ENCODE measurements at regions not wholly inside any gene's neighbourhood (a gene's known extent, or its start where the extent isn't known, plus 50 kb on each side); places are given as distances from the start of the nearest gene placed in this dataset.

GRCh38 chr9:596703-597102 lies 244.8 kb upstream of the DMRT1 start:
- TF ChIP-seq CTCF (IDR thresholded peaks at IDR 0.05; ENCODE audit: low read depth, low read length, missing input control) (no peak), YY1 (IDR thresholded peaks at IDR 0.05) (no peak), RAD21 (IDR thresholded peaks at IDR 0.05) (no peak), RXRA (IDR thresholded peaks at IDR 0.05) (no peak), TAF1 (conservative IDR thresholded peaks at IDR 0.05) (no peak)
